HG02973 (cell line): ENCODE measurements at regions not wholly inside any gene's neighbourhood (a gene's known extent, or its start where the extent isn't known, plus 50 kb on each side); places are given as distances from the start of the nearest gene placed in this dataset.

Source experiments
- ATAC-seq: cut with Tn5 transposase; IDR thresholded peaks from one replicate; pipeline ENCODE4 v1.9.1; 2021; ENCODE audit warnings: moderate library complexity; ENCODE audit not compliant: unreplicated experiment

DNA sequence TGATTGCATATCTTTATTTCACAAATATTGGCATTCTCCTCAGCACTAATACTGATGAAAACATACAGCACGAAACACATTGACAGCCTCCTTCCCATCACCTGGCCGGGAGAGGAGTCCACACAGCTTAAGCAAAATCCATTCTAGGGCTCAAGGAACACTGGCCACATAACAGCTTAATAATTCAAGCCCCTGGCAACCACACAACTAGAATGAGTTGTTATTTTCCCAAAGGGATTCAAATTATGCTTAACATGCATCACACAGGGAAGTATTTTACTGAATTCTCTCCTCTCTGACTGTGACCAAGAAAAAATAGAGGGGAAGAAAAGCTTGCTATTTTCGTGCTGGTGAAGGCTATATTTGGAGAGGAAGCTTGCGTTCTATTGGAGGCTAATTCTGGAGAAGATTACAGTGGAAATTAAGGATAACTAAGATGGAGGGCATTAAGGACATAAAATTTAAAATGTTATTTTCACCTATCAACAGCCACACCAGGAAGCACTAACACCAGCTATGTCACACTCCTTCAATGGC is 198.5 kb downstream of the ADGRG6 start:
- no peak for ATAC-seq

DNA sequence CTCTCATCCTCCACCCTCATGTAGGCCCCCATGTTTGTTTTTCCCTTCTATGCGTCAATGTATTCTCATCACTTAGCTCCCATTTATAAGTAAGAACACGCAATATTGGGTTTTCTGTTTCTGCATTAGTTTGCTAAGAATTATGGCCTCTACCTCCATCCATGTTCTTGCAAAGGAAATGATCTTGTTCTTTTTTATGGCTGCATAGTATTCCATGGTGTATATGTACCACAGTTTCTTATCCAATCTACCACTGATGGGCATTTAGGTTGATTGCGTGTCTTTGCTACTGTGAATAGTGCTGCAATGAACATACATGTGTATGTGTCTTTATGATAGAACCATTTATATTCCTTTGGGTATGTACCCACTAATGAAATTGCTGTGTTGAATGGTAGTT is 200.0 kb downstream of the ADGRG6 start:
- ATAC-seq, result no peak

DNA sequence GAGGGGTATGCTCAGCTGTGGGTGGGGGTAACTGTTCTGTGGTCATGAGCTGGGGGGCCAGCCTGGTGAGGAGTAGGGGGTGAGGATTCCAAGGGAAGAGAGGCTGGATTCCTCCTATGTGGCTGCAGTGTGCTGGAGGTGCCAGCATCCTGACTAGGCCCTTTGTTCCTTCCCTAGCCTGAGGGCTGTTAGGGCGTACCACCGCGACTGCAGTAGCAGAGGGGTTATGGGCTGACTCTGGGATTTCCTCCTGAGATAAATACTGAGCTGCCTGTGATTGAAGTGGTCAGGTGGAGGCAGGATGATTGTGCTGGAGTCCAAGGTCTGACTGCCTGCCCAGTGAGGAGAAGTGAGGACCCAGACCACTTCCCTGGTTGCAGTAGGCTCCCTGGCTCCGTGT is 205.3 kb downstream of the ADGRG6 start:
- no peak for ATAC-seq

DNA sequence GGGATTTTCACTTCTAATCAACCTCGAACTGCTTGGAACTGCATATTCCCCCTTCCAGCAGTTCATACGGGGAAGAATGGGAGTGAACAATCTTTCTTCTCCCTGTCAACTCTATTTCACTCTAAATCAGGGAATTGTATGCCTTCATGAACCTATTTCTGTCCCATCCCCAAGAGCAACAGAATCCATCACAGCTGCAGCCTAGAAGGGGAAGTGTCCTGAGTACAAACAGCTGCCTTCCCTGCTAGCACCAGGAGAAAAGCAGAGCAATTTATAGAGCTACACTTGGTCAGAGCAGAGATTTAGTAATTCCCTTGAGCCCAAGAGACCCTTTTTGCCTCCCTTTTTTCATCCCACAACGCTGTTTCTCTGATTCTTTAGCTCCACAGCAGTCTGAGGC is 208.4 kb downstream of the ADGRG6 start:
- ATAC-seq, result no peak

DNA sequence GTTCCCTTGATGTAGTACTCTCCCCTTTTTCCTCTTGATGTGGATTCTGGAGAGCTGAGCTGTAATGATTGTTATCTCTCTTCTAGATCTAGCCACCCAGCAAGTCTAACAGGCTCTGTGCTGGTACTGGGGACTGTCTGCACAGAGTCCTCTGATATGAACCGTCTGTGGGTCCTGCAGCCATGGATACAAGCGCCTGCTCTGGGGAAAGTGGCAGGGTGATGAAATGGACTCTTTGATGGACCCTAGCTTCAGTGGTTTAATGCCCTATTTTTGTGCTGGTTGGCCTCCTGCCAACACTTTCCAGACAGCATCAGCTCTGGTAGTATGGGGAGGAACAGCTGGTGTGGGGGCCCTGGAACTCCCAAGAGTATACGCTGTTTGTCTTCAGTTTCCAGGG is 216.3 kb downstream of the ADGRG6 start:
- ATAC-seq, result no peak

DNA sequence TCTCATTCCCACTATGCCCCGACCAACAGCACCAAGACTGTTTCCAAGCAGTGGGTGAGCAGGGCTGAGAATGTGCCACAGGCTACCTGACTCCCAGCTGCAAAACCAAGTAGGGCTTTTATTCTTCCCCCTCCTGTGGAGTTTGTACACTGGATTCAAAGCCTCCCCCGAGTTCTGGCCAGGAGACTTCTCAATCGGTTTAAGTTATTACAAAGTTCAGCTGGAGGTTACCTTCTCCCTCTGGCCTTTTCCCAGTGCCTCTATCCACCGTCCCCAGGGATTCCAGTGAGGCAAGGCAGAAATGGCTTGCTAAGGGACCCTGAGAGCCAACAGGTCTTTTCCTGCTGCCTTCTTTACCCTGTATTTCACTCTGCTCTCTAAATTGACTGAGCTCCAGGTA is 217.0 kb downstream of the ADGRG6 start:
- ATAC-seq, result no peak

DNA sequence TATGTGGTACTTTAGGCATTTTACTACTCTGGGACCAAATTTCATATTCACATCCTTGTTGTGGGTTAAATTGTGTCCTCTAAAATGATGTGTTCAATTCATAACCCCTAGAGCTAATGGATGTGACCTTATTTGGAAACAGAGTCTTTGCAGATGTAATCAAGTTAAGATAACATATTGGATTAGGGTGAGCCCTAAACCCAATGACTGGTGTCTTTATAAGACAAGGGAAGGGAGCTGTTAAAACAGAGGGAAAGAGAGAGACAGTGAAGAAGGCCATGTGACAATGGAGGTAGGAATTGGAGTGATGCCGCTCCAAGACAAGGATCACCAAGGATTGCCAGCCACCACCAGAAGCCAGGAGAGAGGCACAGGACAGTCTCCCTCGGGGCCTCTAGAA is 220.0 kb downstream of the ADGRG6 start:
- ATAC-seq, result no peak

DNA sequence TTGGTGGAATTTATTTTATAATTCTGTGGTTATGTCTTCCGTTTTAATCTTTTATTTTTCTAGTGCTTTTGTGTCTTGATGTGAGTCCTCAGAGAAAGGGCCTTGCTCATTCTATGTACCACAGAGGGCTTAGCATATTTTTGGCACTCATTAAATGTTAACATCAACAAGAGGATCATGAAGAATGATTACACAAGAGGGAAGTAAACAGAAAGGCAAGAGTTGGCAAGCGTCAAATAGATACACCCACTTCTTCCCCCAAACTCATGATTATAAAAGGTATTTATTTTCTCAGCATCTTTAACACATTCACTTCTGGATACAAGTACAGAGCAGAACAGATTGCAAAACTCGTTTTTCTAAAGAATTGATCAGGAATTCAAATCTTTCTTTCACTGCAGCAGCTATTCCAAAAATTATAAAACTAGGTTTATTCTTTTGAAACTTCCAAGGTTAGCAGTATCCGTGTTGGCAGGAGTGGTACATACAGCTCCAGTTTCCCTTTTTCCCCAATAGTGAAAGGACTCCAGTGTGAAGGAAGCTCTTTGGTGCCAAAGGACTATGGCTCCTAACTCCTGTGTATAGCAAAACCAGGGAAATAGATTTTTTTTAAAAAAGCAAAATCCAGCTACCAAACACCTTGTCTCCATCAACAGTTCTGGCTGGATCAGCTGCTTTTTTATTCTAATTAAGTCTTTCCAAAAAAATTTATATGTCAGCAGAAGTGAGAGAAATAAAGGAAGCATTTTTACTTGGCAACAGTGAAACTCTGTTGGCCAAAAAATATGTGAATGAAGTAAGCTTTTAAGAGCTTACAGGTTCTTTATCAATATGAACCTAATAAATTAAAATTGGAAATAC is 221.9 kb downstream of the ADGRG6 start:
- ATAC-seq, result no peak

DNA sequence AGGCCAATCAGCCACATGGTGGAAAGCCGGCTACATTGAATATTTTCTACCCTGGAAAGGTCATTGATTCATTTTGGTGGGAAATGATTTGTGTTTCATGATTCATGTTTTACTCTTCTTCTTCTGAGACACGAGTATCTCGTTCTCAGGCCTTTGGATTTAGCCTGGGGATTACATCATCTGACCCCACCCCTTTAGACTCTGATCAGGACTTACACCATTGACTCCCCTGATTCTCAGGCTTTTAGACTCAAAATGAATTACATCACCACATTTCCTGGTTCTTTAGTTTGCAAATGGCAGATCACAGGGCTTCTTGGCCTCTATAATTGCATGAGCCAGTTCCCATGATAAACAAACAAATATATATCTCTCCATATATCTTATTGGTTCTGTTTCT is 228.8 kb downstream of the ADGRG6 start:
- ATAC-seq, result no peak

DNA sequence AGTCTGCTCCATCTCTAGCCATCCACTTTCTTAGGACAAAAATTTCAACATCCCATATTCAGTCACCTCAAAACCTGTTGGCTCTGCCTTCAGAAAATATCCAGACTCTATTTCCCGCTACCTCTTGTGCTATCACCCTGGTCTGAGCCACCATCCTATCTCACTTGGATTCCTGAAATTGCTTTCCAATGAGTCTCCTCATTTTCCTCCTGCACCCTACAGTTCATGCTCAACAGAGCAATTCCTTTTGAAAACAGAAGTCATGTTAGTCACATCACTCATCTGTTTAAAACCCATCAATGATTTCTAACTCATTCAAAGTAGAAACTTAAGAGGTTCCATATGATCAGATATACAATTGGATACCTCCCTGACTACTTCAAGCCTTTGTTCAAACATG is 229.9 kb downstream of the ADGRG6 start:
- ATAC-seq, result no peak

DNA sequence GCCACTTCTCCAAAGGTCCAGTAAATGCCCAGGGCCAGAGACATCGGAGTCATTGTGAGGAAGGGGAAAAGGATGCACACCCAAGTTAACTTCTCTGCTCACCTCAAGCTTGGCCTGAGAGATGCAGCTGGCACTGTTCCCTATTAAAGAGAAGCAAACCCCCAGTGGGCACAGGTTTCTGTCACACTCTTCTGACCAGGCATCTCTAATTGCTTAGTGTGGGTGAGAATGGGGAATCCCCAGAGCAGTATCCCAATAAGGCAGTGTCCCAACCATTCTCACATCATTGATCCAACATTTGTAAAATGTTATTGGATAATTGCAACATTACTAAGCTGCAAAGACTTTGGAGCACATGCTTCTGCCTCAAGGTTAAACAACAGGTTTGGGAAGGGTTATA is 232.3 kb downstream of the ADGRG6 start:
- ATAC-seq, result no peak

DNA sequence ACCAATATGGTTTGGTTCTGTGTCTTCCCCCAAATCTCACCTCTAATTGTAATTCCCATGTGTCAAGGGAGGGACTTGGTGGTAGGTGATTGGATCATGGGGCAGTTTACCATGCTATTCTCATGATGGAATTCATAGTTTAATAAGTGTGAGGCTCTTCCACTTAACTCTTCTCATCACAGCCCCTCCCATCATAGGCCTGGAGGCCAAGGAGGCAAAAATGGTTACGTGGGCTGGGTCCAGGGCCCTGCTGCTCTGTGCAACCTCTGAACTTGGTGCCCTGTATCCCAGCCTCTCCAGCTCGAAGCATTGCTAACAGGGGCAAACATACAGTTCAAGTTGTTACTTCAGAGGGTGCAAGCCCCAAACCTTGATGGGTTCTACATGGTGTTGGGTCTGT is 232.7 kb downstream of the ADGRG6 start:
- ATAC-seq, result no peak

DNA sequence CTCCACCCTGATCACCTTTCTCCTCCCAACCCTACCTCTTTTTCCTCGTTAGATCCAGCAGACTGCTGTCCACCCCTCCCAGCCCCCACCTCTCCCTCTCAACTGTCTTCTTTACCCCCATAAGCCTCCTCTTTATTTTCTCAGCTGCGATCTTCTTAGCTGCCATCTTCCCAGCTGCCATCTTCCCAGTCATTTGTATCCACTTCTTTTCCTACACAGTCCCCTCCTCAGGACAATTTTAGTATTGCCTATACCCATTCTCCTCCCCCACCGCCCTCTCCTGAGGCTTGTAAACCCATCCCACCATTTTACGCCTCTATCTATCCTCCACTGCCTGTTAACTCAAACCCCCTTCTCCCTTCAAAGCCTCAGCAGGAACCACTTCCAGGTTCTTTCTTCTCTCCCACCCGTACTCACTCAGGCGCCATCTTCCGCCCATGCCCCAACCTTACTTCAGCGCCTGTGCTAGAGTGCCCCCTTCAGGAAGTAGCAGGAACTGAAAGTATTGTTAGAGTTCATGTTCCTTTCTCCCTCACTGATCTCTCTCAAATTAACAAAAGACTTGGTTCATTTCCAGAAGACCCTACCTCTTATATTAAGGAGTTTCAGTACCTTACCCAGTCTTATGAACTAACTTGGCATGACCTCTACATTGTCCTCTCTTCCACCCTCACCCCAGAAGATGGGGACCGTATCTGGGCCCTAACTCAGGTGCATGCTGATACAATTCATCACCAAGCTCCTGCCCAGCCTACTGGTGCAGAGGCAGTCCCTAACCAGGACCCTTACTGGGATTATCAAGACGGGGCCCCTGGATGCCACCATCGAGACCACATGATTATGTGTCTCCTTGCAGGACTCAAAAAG is 236.0 kb downstream of the ADGRG6 start:
- no peak for ATAC-seq

DNA sequence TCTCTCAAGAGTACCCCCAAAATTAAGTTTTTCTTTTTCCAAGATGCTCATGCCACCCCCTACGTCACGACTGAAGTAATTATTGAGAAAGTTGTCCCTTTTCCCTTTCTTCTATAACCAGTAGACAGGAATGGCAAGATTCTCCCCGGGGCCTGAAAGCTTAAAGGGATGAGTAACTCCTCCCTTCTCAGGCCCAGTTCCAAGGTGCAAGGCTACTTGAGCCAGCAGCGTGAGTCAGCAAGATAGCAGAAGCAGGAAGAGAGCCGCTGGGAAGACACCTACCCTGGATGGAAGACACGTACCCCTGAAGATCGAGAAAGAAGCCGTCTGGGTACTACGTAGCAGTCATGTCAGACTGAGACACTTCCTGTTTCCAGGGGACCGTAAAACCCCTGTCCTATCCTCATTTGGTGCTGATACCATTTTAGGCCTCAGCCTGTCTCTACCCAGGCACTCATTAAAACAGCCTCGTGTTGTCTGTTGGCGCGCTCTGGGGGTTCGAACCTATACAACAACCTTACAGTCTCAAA is 241.0 kb downstream of the ADGRG6 start:
- no peak for ATAC-seq

DNA sequence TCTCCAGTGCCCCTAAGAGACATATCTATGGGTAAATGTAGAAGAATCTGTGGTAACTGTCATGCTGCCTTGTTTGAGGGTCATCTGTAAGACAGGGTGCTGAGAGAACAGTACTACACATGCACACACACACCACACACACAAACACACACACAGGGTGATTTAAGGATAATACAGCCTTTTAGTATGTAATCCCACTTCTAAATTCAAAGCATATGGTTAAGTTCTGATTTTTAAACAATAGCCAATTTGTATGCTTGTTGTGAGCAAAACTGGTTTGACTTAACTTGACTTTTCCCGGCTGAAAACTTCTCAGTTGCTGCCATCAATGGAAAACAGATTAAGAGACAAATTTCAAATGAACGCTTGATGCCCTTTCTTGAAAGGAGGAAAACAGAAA is 241.8 kb downstream of the ADGRG6 start:
- no peak for ATAC-seq

DNA sequence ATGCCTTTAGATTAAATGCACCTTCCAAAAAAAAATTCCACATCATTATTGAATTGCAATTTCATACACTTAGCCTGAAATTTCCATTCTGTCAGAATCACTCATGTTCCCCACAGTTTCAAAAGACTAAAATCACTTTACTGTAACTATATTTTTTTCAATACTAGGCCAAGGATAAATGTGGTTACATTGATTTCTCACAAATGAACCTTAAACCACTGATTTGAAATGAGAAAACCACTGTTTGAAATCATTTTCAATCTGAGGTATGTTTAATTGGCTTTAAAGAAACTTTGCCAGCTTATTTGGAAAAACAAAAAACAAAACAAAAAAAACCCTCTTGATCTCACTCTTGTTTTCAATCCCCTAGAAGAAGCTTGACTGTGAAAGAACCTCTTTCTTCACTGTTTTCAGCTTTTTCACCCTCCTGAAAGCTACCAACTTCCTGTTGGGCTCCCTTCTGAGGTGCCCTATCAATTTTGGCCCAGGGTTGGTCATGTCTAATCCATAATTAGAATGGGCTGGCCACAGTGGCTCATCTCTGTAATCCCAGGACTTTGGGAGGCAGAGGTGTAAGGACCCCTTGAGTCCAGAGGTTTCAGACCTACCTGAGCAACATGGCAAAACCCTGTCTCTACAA is 242.5 kb downstream of the ADGRG6 start:
- ATAC-seq, result no peak

DNA sequence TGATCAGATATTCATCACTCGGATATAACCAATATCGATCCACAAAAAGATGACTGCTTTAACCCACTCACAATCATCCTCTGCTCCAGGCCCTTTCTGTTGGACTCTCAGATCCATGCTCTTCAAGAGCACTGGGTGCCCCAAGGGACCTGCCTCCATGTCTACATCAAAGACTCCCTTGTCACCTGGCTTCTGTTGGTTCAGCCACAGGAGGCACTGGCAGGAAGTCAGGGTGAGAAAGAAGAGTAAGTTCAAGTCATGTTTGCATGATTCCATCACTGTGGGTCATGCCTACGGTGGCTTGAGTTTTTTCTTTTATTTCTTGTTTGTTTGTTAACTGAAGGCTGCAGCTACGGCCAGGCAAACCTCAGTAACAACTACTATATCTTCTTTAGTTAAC is 243.3 kb downstream of the ADGRG6 start:
- no peak for ATAC-seq

DNA sequence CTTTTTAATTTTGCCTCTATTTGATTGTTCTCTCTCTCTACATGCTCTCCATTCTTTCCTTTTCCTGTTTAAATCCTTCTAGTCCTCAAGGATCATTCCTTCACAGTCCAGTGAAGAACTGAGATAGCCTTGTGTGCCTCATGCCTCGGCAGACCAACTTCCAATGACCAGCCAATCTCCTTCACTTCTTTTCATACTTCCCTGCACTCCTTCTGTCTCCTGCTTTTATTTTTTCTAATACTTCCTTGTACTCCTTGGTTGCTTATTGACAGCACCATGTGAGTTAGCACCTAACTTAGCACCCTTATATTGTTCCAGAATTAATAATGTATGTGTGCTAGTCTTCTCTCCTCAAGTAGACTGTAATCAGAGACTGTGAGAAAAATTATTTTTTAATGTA is 246.8 kb downstream of the ADGRG6 start:
- ATAC-seq, result no peak

DNA sequence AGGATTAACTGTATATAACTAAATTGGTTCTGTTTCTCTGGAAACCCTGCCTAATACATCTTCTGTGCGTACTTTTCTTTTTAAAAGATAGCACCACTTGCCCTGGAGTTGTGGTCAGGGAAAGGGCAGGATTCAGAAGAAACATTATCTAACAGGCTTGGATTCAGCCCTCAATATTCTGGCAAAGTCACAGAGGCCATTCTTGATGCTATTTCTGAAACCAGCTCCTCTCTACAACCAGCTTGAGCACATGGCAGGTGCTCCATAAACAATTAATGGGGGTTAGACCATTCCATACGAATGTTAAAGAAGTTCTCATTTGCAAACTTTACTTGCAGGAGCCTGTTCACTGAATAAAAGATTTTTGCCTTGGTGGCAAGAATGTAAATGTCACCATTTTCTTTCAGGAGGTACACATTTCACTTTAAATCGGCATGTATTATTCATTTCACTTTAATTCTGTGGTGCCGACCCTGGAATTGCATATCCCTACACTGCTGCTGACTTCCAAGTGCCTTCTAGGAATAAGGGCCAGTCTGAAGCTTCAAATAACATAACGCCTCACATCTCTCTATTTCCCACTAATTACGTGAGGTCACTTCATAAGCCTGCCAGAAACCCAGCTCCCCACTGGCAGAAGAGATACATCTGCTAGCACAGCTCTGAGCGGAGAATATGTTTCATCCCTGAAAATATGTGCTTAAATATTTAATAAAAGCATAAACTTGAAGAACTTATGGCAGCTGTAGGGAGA is 248.7 kb downstream of the ADGRG6 start:
- ATAC-seq, result no peak

DNA sequence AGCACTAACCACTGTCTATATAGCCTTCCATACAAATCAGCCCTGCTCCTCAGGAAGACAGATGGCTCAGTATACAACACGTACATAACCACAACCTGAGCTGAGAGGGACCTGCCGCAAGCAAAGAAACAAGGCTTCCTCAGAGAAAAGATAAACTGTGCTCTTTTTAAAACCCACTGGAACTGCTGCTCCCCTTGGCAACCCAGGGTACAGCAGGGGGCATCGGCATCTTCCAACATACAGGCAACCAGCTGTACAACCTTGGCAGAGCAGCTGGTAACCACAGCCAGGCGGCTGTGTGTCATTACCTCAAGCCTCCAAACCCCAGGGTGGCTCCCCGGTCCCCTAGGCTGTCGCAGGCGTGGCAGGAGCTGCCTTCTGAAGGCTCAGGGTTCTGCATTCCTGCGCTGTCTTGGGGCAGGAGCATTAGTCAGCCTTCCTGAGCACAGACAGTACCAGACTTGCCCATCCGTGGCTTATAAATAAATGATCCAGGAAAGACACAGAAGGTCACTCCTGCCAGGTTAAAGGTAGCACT is 249.5 kb downstream of the ADGRG6 start:
- ATAC-seq, result no peak
